ENCODE measurements at regions not wholly inside any gene's neighbourhood (a gene's known extent, or its start where the extent isn't known, plus 50 kb on each side); places are given as distances from the start of the nearest gene placed in this dataset.
"Not testable (repeated sequence)": the region's sequence is repeated elsewhere in the genome, so short reads cannot be mapped to it uniquely, and the experiment has no call there.

- no peak for DNase-seq
Observed at GRCh38 chr13:60214213-60215055, 50.7 kb upstream of the DIAPH3 start.

- peak; percentile 86 for DNase-seq
Observed at GRCh38 chr13:60220072-60220471, 56.3 kb upstream of the DIAPH3 start.

GRCh38 chr13:60221581-60221980, 57.9 kb upstream of the DIAPH3 start:
- no peak for DNase-seq

- peak; percentile 45 for DNase-seq
Observed at GRCh38 chr13:60226507-60226906, 62.8 kb upstream of the DIAPH3 start.

GRCh38 chr13:60227158-60227557, 63.4 kb upstream of the DIAPH3 start:
- peak; percentile 56 for DNase-seq

- DNase-seq, result peak; percentile 33
Observed at GRCh38 chr13:60229708-60230272, 66.1 kb upstream of the DIAPH3 start.

GRCh38 chr13:60230593-60230992, 66.9 kb upstream of the DIAPH3 start:
- peak; percentile 68 for DNase-seq

DNA sequence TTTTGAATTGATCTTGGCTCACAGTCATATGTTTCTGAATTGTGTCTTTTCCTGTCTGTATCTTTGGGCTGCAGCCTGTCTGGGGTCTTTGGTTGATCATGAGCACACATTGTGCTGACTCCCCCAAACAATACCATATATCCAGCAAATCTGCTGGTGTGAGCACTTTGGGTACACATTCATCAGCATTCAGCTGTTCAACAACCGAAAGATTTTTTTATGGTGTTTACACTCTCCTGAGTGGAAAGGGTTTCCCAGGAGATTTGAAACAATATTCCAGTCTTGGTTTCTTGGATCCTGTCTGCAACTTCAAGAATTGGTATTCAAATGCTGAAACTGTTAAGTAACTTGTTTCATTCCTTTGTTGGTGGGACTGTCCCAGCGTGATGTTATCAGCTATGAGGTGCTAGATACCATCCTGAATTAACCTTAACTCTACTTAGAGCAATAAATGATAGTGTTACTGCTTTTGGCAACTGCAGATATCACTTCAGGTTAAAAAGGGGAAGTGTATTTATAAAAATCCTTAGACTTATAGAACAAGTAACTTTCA, 78.4 kb upstream of the DIAPH3 start:
- no peak for DNase-seq

DNA sequence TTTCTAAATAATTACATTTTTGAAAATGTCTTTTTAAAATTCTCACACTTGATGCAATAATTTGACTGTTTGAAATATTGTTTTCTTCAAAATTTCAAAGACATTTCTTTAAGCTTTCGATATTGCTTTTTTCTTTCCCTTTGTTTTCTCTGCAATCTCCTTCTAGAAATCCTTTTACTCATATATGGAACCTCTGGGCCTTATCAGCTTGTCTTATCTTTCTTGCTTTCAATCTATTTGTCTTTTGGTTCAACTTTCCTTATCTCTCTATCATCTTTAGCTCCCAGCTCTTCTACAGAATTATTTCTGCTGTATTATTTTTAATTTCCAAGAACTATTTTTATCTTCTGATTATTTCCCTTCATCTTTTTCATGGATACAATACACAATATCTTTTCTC, 80.7 kb upstream of the DIAPH3 start:
- no peak for DNase-seq

DNA sequence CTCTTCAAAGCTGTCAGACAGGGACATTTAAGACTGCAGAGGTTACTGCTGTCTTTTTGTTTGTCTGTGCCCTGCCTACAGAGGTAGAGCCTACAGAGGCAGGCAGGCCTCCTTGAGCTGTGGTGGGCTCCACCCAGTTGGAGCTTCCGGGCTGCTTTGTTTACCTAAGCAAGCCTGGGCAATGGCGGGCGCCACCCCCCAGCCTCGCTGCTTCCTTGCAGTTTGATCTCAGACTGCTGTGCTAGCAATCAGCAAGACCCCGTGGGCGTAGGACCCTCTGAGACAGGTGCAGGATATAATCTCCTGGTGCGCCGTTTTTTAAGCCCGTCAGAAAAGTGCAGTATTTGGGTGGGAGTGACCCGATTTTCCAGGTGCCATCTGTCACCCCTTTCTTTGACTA, 87.7 kb upstream of the DIAPH3 start:
- DNase-seq, result not testable (repeated sequence)

GRCh38 chr13:60258349-60258748, 94.6 kb upstream of the DIAPH3 start:
- no peak for DNase-seq

- no peak for DNase-seq
Observed at GRCh38 chr13:60260440-60260839, 96.7 kb upstream of the DIAPH3 start.

- no peak for DNase-seq
Observed at GRCh38 chr13:60261432-60262351, 98.0 kb upstream of the DIAPH3 start.

DNA sequence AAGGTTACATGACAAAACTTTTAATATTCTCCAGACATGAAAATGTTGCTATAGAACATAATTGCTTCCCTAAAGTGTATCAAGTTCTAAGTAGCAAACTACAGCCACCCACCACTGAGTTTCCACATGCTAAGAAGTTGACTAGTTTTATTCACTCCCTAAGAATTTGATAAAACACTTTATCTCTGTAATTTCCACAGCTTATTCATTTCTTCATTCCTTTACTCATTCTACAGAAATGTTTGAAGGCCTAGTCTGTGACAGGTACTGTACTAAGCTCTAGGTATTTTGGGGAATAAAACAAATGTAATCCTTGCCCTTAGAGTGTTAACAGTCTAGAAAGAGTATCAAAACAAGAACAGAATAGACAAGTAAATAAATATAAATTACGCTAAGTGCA, 101.8 kb upstream of the DIAPH3 start:
- DNase-seq, result no peak

- peak; percentile 50 for DNase-seq
Observed at GRCh38 chr13:60267498-60268202, 103.9 kb upstream of the DIAPH3 start.

DNA sequence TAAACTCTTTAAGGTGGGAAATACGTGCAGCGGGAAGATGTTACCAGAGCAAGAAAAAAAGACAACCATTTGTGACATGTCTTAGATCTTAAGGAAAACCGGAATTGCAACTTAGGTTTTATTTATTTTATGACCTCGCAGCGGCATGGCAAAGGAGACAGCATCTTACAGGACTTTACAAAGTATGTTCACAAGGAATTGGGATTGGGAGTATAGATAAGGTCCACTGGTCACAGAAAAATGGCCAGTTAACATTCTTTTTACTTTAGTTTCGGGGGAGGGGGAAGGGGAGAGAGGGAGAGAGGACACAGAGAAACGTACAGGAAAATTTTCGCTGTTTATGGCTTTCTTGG, 104.5 kb upstream of the DIAPH3 start:
- DNase-seq, result no peak

DNA sequence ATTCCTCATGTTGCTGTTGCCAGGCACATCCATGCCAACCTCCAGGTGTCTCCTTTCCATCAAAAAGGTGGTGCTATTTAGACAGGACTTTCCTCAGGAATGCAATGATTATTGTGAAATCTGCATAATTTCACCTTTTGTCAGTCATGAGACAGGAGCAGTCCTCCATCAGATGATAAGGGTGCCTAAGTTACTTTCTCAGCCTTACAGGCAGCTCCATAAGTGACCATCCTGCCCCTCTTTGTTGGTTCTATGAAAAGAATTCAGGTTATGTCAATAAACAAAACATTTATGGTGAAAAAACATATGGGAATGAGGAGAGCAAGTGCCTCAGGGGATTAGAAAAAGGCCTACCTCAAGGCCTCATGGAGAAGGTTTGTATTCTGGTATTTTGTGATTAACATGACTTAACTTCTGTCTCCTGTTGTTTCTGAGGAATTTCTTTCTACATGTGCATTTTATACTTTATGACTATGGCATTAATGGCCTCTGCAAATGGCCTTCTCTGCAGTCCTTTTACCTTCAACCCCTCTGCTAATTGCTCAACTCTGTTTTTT, 110.3 kb upstream of the DIAPH3 start:
- DNase-seq, result no peak

- DNase-seq, result no peak
Observed at GRCh38 chr13:60274655-60275054, 110.9 kb upstream of the DIAPH3 start.

GRCh38 chr13:60275208-60275607, 111.5 kb upstream of the DIAPH3 start:
- no peak for DNase-seq

GRCh38 chr13:60280524-60280923, 116.5 kb upstream of the TDRD3 start:
- DNase-seq, result not testable (repeated sequence)

DNA sequence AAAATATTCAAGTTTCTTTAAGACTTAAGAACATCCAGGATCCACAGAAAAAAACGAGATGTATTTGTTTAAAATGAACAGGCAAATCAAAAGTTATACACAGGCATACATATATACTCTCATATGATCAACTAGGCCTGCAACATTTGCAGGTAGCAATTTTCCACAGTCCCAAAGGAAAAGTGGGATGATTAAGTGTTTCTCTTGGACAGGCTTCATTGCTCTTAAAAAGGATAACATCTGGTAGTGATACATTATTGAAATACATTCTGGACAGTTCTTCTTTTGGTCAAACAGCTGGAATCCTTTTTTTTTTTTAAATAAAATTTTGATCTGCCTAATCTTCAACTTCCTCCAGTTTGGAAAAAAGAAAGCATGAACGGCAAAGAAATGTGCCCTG, 114.8 kb upstream of the TDRD3 start:
- DNase-seq, result no peak

GRCh38 chr13:60282708-60283107, 114.3 kb upstream of the TDRD3 start:
- DNase-seq, result no peak
